IPS-18c (cell line): ENCODE measurements at regions not wholly inside any gene's neighbourhood (a gene's known extent, or its start where the extent isn't known, plus 50 kb on each side); places are given as distances from the start of the nearest gene placed in this dataset.

ENCODE experiments used
- H3K4me3 ChIP-seq: 2 replicates; pipeline ENCODE4 v1.7.0; 2013; ENCODE audit warnings: low read depth, mild to moderate bottlenecking, low read length, moderate library complexity; ENCODE audit not compliant: insufficient read depth
- H3K9me3 ChIP-seq: one replicate; pipeline ENCODE4 v1.6.1; 2013; ENCODE audit warnings: mild to moderate bottlenecking, low read length, moderate library complexity; ENCODE audit not compliant: control insufficient read depth, insufficient read depth

- Histone ChIP-seq H3K4me3 (no peak overlapping the region), H3K9me3 (peaks cover 49% of the 10 kb centered on the region)
Observed at GRCh38 chr12:34294671-34295365, 272.5 kb downstream of the ALG10 start.

DNA sequence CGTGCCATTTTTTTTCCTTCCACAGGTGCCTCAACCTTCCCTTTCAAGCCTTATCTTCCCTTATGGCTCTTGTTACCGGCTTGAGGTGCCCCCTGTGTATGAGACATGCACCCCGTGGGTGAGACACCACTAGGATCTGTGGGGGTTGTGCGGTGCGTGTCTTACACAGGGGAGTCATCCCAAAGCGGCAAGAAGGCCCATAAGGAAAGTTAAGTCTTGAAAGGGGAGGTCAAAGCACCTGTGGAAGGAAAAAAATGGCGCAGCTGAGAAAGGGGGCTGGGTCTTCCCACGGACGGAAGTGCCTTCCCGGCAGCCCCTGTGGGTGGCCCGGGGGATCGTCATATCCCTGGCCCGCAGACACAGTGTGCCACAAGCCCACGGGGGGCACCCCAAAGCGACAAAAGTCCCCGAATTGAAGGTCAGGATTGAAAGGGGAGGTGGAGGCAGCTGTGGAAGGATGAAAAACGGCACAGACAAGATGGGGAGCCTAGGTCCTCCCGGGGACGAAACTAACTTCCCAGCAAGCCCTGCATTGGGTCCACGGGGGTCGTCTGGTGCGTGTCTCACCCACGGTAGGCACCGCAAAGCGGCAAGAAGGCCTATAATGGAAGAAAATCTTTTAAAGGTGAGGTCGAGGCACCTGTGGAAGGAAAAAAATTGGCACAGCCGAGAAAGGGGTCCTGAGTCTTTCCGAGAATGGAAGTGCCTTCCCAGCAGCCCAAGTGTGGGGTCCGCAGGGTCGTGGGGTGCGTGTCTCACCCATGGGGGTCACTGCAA, 273.3 kb downstream of the ALG10 start:
- Histone ChIP-seq H3K4me3 (no peak overlapping the region), H3K9me3 (peaks cover 52% of the 10 kb centered on the region)

GRCh38 chr12:34296143-34297041, 274.1 kb downstream of the ALG10 start:
- H3K9me3 ChIP-seq = peaks cover 50% of the 10 kb centered on the region
- H3K4me3 ChIP-seq = no peak overlapping the region

- H3K4me3 ChIP-seq = no peak overlapping the region; the same call in 1 of the 2 replicates
- peaks cover 52% of the 10 kb centered on the region for H3K9me3 ChIP-seq
Observed at GRCh38 chr12:34297126-34297789, 275.0 kb downstream of the ALG10 start.

- H3K9me3 ChIP-seq = peaks cover 51% of the 10 kb centered on the region
Observed at GRCh38 chr12:34297790-34298164, 275.5 kb downstream of the ALG10 start.

DNA sequence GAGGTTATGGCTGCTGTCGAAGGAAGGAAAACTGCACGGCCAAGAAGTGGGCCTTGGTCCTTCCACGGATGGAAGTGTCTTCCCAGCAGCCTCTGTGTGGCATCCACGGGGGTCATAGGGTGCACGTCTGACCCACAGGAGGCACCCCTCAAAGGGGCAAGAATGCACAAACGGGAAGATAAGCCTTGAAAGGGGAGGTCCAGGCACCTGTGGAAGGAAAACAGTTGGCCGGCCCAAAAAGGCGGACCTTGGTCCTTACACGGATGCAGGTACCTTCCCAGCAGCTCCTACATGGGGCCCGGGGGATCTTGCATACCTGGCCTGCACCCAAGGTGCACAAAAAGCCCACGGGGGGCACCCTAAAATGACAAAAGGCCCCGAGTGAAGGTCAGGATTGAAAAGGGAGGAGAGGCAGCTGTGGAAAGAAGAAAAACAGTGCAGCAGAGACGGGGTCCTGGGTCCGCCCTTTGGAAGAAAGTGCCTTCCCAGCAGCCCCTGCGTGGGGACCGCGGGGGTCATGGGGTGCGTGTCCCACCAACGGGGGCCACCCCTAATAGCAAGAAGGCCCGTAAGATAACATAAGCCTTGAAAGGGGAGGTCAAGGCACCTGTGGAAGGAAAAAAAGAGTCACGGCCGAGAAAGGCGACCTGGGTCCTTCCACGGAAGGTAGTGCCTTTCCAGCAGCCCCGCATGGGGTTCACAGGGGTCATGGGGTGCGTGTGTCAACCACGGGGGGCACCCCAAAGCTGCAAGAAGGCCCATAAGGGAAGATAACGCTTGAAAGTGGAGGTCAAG, 276.1 kb downstream of the ALG10 start:
- Histone ChIP-seq H3K9me3 (peaks cover 51% of the 10 kb centered on the region), H3K4me3 (no peak overlapping the region; the same call in 1 of the 2 replicates)

More at GRCh38 chr12:34297790-34298164, 275.5 kb downstream of the ALG10 start:
- H3K4me3 ChIP-seq = no peak overlapping the region

DNA sequence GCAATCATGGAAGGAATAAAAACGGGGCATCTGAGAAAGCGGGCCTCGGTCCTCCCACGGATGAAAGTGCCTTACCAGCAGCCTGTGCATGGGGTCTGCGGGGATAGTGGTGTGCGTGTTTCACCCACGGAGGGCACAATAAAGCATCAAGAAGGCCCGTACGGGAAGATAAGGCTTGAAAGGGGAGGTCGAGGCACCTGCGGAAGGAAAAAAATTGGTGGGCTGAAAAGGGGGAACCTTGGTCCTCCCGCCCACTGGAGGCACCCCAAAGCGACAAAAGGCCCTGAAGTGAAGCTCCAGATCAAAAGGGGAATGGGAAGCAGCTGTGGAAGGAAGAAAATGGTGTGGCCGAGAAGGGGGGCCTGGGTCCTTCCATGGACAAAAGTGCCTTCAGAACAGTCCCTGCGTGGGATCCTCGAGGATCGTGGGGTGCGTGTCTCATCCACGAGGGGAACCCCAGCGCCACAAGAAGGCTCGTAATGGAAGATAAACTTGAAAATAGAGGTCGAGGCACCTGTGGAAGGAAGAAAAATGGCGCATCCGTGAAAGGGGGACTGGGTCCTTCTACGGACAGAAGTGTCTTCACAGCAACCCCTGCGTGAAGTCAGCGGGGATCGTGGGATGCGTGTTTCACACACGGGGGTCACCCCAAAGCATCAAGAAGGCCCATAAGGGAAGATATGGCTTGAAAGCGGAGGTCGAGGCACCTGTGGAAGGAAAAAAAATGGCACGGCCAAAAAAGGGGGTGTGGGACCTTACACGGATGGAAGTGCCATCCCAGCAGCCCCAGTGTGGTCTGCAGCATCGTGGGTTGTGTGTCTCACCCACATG, 276.9 kb downstream of the ALG10 start:
- Histone ChIP-seq H3K4me3 (no peak overlapping the region), H3K9me3 (peaks cover 46% of the 10 kb centered on the region)

DNA sequence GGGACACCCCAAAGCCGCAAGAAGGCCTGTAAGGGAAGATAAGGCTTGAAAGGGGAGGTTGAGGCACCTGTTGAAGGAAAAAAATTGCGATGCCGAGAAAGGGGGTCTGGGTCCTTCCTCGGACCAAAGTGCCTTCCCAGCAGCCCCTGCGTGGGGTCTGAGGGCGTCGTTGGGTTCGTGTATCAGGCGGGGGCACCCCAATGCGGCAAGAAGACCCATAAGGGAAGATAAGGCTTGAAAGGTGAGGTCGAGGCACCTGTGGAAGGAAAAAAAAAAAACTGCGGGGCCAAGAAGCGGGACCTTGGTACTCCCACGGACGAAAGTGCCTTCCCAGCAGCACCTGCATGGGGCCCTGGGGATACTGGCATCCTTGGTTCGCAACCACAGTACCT, 277.5 kb downstream of the ALG10 start:
- Histone ChIP-seq H3K4me3 (no peak overlapping the region), H3K9me3 (peaks cover 40% of the 10 kb centered on the region)

DNA sequence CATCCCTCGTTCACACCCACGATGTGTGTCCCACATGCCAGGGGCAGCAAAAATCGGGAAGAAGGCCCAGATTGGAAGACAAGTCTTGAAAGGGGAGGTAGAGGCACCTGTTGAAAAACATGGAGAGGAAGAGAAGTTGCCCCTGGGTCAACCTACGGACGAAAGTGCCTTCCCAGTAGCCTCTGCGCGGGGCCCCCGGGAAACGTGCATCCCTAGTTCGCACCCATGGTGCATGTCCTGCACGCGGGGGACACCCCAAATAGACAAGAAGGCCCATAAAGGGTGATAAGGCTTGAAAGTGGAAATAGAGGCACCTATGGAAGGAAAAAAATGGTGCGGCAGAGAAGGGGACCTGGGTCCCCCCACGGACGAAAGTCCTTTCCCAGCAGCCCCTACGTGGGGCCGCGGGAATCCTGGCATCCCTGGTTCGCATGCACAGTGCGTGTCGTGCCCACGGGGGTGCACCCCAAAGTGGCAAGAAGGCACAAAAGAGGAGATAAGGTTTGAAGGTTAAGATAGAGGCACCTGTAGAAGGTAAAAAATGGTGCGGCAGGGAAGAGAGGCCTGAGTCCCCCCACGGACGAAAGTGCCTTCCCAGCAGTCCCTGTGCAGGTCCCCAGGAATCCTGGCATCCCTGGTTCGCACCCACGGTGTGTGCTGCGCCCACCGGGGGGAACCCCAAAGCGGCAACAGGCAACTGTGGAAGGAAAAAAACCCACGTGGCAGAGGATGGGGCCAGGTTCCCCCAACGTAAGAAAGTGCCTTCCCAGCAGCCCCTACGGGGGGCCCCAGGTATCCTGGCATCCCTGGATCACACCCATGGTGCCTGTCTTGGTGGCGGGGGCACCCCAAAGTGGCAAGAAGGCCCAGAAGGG, 278.3 kb downstream of the ALG10 start:
- Histone ChIP-seq H3K9me3 (peaks cover 38% of the 10 kb centered on the region), H3K4me3 (no peak overlapping the region)

GRCh38 chr12:34301251-34302130, 279.2 kb downstream of the ALG10 start:
- no peak overlapping the region for H3K4me3 ChIP-seq
- peaks cover 41% of the 10 kb centered on the region for H3K9me3 ChIP-seq

- Histone ChIP-seq H3K9me3 (peaks cover 40% of the 10 kb centered on the region), H3K4me3 (no peak overlapping the region)
Observed at GRCh38 chr12:34302131-34302885, 280.0 kb downstream of the ALG10 start.

DNA sequence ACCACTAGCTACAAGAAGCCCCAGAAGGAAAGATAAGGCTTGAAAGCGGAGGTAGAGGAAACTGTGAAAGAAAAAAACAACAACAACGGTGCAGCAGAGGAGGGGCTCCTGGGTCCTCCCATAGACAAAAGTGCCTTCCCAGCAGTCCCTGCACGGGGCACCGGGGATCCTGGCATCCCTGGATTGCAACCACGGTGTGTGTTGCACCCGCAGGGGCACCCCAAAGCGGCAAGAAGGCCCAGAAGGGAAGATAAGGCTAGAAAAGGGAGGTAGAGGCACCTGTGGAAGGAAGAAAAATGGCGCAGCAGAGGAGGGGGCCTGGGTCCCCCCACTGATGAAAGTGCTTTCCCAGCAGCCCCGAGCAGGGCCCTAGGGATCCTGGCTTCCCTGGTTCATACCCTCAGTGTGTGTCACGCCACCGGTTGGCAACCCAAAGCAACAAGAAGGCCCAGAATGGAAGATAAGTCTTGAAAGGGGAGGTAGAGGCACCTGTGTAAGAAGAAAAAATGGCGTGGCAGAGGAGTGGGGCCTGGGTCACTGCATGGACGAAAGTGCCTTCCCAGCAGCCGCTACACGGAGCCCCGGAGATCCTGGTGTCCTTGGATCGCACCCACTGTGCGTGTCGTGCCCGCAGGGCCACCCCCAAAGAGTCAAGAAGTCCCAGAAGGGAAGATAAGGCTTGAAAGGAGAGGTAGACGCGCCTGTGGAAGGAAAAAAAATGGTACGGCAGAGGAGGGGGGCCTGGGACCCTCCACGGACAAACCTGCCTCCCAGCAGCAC, 281.0 kb downstream of the ALG10 start:
- H3K4me3 ChIP-seq = no peak overlapping the region; the same call in 1 of the 2 replicates
- peaks cover 44% of the 10 kb centered on the region for H3K9me3 ChIP-seq

DNA sequence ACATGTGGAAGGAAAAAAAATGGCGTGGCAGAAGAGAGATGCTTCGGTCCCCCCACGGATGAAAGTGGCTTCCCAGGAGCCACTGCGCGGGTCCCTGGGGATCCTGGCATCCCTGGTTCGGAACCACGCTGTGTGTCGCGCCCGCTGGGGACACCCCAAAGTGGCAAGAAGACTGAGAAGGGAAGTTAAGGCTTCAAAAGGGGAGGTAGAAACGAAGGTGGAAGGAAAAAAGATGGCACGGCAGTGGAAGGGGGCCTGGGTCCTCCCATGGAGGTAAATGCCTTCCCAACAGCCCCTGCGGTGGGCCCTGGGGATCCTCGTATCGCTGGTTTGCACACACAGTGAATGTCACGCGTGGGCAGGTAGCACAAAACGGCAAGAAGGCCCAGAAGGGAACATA, 281.7 kb downstream of the ALG10 start:
- peaks cover 38% of the 10 kb centered on the region for H3K9me3 ChIP-seq

More for the DNA sequence above, 281.7 kb downstream of the ALG10 start:
- H3K4me3 ChIP-seq = no peak overlapping the region
